Activated T-cell treated with anti-CD3 and anti-CD28 coated beads, Interleukin-2, amount 50 U/mL, for 72 hours (primary cell): ENCODE measurements at regions not wholly inside any gene's neighbourhood (a gene's known extent, or its start where the extent isn't known, plus 50 kb on each side); places are given as distances from the start of the nearest gene placed in this dataset.
"Not testable (repeated sequence)": the region's sequence is repeated elsewhere in the genome, so short reads cannot be mapped to it uniquely, and the experiment has no call there.

Source experiments
- ATAC-seq, 2 donors: fragments of 150-1000 bp; cut with Tn5 transposase; replicated peaks in 1 of 2; 2 replicates each; pipeline ENCODE4 v1.10.0; 2021; ENCODE audit warnings: moderate library complexity in 2 of 2, mild to moderate bottlenecking in 1 of 2
- DNase-seq, 2 donors: peaks; one replicate each; pipeline ENCODE4 v3.0.0; 2021 to 2022; ENCODE audit warnings: mixed read lengths in 1 of 2
- H3K27ac Mint-ChIP-seq: one replicate; pipeline ENCODE4 v1.8.0; 2022; ENCODE audit warnings: mild to moderate bottlenecking, moderate library complexity, mixed read lengths
- H3K27me3 Mint-ChIP-seq: one replicate; pipeline ENCODE4 v1.8.0; 2022; ENCODE audit warnings: low read depth, mixed read lengths
- H3K36me3 Mint-ChIP-seq, 2 donors: one replicate each; pipeline ENCODE4 v1.8.0; 2022; ENCODE audit warnings: mixed read lengths in 2 of 2, mild to moderate bottlenecking in 1 of 2; ENCODE audit not compliant: insufficient read depth in 2 of 2
- H3K4me1 Mint-ChIP-seq: one replicate; pipeline ENCODE4 v1.8.0; 2022; ENCODE audit warnings: low read depth, mixed read lengths
- H3K4me3 Mint-ChIP-seq, 2 donors: one replicate each; pipeline ENCODE4 v1.8.0; 2022; ENCODE audit warnings: mild to moderate bottlenecking in 2 of 2, mixed read lengths in 2 of 2, moderate library complexity in 2 of 2
- H3K9me3 Mint-ChIP-seq, 2 donors: one replicate each; pipeline ENCODE4 v1.8.0; 2022; ENCODE audit warnings: mixed read lengths in 2 of 2

DNA sequence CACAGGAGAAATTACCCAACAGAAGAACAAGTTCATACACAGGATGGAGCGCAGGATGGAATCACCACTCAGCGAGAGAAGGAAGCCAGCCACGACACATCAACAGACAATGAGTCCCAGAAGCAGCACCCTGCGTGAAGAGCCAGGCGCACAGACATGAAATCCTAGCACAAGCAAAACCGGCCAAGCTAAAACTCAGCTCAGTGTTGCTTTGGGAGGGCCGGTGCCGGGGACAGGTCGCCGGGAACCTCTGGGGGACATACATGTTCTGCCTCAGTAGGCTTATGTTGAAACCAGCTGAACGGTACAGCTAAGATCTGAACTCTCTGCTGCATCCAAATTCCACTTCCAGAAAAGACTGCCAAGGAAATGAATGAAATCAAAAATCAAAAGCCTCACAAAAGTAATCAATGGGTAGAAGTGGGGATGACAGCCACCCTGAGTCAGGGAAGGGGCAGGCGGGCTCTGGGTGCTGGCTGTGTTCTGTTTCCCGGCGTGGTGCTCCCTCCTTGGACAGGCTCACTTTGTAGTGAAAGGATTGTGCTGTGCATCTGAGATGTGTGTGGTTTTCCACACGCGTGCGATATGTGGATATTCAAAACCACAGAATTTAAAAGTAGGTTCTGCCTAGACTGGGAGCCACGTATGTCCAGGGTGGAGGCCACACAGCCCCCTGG lies 114.7 kb downstream of the PDGFA start:
- Mint-ChIP-seq H3K4me1 (no peaks in the 10 kb centered on the region), H3K4me3 (no peak overlapping the region), H3K27me3 (peaks cover 5% of the 10 kb centered on the region), H3K27ac (no peak overlapping the region), H3K9me3 (peaks cover 0 to under 1% of the 10 kb centered on the region in 2 donors), H3K36me3 (peaks cover 0 to under 1% of the 10 kb centered on the region in 2 donors)
- ATAC-seq (no peak), DNase-seq (no peak)

DNA sequence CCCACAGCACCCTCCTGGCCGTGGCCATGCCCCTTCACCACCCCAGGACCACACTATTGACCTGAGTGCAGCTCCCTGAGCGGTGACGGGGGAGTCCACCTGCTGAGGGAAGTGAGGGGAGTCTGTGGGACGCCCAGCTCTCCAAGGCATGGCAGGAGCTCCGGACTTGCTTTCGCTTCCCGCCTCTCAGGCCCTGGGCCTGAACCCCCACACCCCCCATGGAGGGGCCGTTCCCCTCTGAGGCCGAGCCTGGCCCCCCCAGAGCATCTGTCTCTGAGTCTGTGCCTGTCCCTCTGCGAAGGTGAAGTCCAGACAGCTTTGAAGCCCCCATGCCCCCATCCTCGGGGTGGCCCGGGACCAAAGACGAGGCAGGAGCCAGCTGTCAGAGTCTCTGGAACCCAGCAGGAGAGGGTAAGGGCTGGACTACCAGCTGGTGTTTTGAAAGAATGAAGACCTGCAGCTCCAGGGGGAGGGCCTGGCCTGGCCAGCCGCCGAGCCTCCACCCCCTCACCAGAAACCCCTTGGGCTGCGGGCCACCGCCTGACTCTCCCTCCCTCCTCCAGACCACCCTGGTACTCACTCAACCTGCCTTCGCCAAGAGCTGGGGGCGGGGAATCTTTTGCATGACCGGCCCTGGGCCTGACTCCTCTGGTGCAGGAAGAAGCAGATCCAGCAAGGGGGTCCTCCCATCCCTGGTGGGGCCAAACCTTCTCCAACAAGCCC lies 114.0 kb downstream of the PDGFA start:
- no peaks in the 10 kb centered on the region for H3K4me1 Mint-ChIP-seq
- DNase-seq = no peak

DNA sequence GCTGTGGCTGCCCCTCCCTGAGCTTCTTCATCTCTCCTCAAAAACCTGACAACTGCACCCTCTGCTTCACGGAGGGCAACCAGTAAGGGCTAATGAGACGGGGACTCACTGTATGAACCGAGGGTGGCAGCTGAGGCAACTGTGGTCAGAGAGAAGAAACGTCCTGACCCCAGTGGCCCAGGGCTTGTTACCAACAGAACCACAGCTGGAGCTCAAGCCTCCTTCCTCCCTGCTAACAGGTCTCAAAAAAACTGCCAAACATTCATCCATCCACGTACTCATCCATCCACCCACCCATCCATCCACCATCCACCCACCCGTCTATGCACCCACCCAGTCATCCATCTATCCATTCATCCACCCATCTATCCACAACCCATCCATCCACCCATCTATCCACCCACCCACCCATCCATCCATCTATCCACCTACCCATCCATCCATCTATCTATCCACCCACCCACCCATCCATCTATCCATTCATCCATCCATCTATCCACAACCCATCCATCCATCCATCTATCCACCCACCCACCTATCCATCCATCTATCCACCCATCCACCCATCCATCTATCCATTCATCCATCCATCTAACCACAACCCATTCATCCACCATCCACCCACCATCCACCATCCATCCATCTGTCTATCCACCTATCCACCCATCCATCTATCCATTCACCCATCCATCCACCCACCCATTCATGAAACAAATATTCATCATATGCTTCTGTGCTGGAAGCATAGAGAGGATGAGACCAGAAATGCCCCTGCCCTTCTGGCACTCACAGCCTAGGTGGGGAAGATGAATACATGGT lies 111.7 kb downstream of the PDGFA start:
- DNase-seq (no peak), ATAC-seq (no peak)
- peaks cover 5% of the 10 kb centered on the region for H3K27me3 Mint-ChIP-seq
- H3K4me3 Mint-ChIP-seq = no peak overlapping the region
- H3K36me3 Mint-ChIP-seq = no peaks in the 10 kb centered on the region
- H3K9me3 Mint-ChIP-seq = no peaks in the 10 kb centered on the region
- no peak overlapping the region for H3K27ac Mint-ChIP-seq
- no peaks in the 10 kb centered on the region for H3K4me1 Mint-ChIP-seq

More for the DNA sequence above, 114.0 kb downstream of the PDGFA start:
- no peak for ATAC-seq
- H3K27me3 Mint-ChIP-seq = peaks cover 5% of the 10 kb centered on the region
- H3K4me3 Mint-ChIP-seq = no peak overlapping the region
- no peaks in the 10 kb centered on the region for H3K9me3 Mint-ChIP-seq
- H3K27ac Mint-ChIP-seq = no peak overlapping the region
- H3K36me3 Mint-ChIP-seq = no peaks in the 10 kb centered on the region

DNA sequence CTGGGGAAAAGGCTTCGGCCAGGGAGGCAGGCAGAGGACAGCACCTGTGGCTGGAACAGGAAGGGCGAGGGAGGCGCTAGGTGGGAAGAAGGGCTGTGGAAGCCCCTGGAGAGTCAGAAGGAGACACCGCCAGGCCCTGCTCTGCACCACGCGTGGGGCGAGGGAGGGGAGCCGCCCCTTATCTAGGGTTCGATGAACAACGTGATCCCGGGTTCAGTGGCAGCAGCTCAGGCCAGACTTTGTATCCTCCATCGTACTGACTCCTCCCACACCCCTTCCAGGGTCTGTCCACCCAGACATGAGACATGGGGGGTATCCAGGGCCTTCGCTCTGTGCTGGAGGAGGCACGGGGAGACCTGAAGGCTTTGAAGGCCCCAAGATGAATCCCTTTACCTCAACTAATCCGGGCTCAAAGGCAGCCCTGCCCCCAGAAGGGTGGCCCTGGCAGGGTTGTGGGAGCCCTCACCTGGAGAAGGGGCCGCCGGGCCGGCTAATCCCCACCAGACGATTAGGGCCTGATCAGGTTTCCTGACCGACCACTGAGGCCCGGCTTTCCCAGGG lies 110.8 kb downstream of the PDGFA start:
- no peak for DNase-seq
- Mint-ChIP-seq H3K27ac (no peak overlapping the region), H3K4me3 (no peak overlapping the region), H3K27me3 (peaks cover 5% of the 10 kb centered on the region), H3K9me3 (no peaks in the 10 kb centered on the region), H3K4me1 (no peaks in the 10 kb centered on the region), H3K36me3 (no peaks in the 10 kb centered on the region)
- no peak for ATAC-seq

DNA sequence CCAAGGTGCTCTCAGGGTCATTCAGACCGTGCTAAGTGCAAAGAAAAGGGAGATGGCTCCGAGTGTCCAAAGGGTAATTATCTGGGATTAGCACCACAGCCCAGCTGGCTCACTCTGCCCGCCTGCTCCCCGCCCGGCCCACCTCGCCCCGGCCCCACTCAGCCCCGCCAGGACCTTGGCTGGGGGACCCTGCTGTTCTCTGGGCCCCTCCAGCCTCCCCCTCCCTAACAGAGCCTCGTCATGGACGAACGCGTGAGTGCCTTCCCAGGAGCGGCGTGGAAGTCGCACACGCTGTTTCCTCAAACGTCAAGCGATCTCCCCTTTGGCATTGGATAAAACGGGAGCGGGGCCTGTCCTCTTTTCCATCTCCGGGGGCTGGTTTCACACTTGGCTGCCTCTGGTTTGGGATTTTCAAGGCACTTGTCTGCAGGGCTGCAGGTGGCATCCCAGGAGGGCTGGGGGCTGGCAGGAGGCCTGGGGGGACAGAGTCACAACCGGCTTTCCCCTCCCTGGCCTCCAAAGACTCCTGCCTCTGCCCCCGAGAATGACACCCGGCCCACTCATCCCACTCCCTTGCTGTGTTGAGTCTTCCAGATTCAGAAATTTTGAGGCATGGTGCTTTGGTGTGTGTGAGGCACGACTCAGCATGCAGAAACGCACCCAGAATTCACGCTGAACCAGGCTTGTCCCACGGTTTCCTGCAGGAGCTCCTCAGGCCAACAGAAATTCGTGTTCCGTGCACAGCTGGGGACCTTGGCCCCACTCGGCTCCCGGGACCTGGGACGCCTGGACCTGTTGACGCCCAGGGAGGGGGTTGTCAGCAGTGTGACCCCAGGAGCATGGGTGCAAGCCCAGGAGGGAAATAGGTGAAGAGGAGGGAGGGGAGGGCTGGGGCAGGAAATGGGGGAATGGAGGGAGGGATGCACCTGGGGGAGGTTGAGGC lies 110.0 kb downstream of the PDGFA start:
- H3K9me3 Mint-ChIP-seq = no peaks in the 10 kb centered on the region
- no peaks in the 10 kb centered on the region for H3K36me3 Mint-ChIP-seq
- no peak for DNase-seq
- H3K27me3 Mint-ChIP-seq = peaks cover 5% of the 10 kb centered on the region
- no peak for ATAC-seq
- H3K4me3 Mint-ChIP-seq = no peak overlapping the region
- H3K27ac Mint-ChIP-seq = no peak overlapping the region
- H3K4me1 Mint-ChIP-seq = no peaks in the 10 kb centered on the region

DNA sequence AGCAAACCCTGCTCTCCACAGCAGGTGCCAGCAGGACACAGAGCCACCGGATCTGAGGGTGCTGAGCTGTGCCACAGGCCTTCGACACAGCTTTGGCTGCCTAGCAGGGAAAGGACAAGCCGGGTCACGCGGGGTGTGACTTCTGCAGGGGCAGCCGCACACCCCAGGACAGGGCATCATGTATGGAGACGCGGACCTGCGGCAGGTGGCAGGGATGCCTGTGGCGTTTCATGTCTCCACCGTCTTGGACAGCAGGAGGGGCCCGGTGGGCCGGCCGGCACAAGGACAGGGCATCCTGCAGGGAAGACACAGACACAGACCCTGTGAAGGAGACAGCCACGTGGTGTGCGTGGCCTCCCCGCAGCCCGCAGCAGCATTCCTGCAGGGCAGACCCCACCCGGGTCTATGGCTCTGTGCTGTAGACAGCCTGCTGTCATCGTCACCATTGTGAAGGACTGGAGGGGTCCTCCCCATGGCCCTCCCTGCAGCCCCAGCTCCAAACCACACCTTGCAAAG lies 109.2 kb downstream of the PDGFA start:
- ATAC-seq = no peak

DNA sequence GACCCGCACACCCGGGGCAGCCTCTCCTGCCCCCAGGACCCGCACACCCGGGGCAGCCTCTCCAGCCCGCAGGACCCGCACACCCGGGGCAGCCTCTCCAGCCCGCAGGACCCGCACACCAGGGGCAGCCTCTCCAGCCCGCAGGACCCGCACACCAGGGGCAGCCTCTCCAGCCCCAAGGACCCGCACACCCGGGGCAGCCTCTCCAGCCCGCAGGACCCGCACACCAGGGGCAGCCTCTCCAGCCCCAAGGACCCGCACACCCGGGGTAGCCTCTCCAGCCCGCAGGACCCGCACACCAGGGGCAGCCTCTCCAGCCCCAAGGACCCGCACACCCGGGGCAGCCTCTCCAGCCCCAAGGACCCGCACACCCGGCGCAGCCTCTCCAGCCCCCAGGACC lies 108.5 kb downstream of the PDGFA start:
- DNase-seq, H3K36me3 Mint-ChIP-seq, H3K27me3 Mint-ChIP-seq, H3K27ac Mint-ChIP-seq, H3K4me3 Mint-ChIP-seq, H3K9me3 Mint-ChIP-seq, ATAC-seq, H3K4me1 Mint-ChIP-seq: not testable (repeated sequence)

More for the DNA sequence above, 109.2 kb downstream of the PDGFA start:
- Mint-ChIP-seq H3K9me3 (no peaks in the 10 kb centered on the region), H3K27ac (no peak overlapping the region), H3K27me3 (peaks cover 5% of the 10 kb centered on the region), H3K36me3 (no peaks in the 10 kb centered on the region), H3K4me3 (no peak overlapping the region), H3K4me1 (no peaks in the 10 kb centered on the region)
- DNase-seq = no peak

DNA sequence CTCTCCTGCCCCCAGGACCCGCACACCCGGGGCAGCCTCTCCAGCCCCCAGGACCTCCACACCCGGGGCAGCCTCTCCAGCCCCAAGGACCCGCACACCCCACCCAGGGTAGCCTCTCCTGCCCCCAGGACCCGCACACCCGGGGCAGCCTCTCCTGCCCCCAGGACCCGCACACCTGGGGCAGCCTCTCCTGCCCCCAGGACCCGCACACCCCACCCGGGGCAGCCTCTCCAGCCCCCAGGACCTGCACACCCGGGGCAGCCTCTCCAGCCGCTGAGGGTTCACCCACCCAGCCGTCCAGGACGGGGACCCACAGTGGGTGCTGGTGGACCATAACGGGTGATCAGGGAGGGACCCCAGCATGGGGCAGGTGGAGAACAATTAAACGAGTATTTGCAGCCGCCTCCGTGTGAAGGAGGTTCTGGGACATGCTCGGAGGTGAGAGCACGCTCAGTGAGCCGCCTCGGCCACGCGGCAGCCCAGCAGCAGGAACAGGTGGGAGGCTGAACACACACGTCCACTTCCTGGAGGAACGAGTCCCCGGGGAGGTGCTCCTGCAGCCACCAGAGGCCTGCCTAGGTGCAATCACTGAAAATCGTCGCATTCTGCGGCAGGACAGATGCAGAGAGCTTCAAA lies 107.9 kb downstream of the PDGFA start:
- no peak overlapping the region for H3K27ac Mint-ChIP-seq
- H3K27me3 Mint-ChIP-seq = peaks cover 4% of the 10 kb centered on the region
- no peak for DNase-seq
- no peak overlapping the region for H3K4me3 Mint-ChIP-seq
- H3K9me3 Mint-ChIP-seq = no peaks in the 10 kb centered on the region
- ATAC-seq = no peak
- no peaks in the 10 kb centered on the region for H3K36me3 Mint-ChIP-seq
- no peaks in the 10 kb centered on the region for H3K4me1 Mint-ChIP-seq

DNA sequence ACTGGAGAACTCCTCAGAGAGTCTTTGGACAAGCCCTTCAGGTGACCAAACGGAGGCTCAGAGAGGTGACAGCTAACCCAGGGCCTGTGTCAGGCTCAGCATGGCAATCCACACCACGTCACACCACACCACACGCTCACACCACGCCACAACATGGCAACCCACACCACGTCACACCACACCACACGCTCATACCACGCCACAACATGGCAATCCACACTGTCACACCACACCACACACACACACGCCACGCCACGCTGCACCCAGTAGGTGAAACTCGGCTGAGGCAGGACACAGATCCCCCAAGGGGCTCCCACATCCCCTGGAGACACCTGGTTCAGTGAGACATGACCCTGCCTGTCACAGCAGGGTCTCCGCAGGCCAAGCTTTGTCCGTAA lies 107.3 kb downstream of the PDGFA start:
- H3K4me3 Mint-ChIP-seq = no peak overlapping the region
- no peaks in the 10 kb centered on the region for H3K36me3 Mint-ChIP-seq
- DNase-seq = no peak
- H3K9me3 Mint-ChIP-seq = no peaks in the 10 kb centered on the region
- no peaks in the 10 kb centered on the region for H3K27me3 Mint-ChIP-seq
- H3K4me1 Mint-ChIP-seq = no peaks in the 10 kb centered on the region
- no peak overlapping the region for H3K27ac Mint-ChIP-seq
- ATAC-seq = no peak

DNA sequence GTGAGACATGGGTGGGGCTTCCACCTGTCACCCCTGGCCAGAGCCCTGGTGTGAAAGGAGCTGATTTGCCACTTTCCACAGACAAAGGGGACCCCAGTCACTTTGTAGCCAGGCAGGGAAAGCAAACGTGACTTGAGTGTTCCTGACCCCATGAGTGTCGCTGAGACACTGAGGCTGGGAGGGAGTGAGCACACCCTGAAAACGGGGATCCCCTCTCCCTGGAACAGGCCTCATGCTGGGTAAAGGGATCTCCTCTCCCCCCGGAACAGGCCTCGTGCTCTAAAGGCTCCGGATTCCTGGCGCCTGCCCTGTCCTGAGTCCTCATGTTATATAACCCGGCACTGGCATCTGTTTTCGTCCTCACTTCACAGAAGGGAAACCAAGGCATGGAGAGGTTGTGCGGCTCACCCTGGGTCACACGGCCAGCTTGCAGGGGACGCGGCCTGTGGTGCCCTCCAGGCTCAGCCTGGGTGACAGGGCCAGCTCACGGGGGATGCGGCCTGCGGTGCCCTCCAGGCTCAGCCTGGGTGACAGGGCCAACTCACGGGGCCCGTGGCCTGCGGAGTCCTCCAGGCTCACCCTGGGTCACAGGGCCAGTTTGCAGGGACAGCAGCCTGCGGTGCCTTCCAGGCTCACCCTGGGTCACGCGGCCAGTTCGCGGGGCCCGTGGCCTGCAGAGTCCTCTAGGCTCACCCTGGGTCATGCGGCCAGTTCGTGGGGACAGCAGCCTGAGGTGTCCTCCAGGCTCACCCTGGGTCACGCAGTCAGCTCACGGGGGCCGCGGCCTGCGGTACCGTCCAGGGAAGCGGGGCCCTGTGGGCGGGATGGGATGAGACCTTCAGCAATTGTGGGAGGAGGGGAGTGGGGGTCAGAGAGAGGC lies 104.7 kb downstream of the PDGFA start:
- H3K27me3 Mint-ChIP-seq = no peaks in the 10 kb centered on the region

More for the DNA sequence above, 104.7 kb downstream of the PDGFA start:
- no peak overlapping the region for H3K27ac Mint-ChIP-seq
- H3K36me3 Mint-ChIP-seq = peaks cover 3% of the 10 kb centered on the region in 2 donors
- H3K4me3 Mint-ChIP-seq = no peak overlapping the region
- H3K9me3 Mint-ChIP-seq = peaks cover 2 to 3% of the 10 kb centered on the region in 2 donors
- no peaks in the 10 kb centered on the region for H3K4me1 Mint-ChIP-seq
- no peak for DNase-seq
- no peak for ATAC-seq
